Colon (tissue), 2 donors: ENCODE measurements at regions not wholly inside any gene's neighbourhood (a gene's known extent, or its start where the extent isn't known, plus 50 kb on each side); places are given as distances from the start of the nearest gene placed in this dataset.
"Not testable (repeated sequence)": the region's sequence is repeated elsewhere in the genome, so short reads cannot be mapped to it uniquely, and the experiment has no call there.

Source experiments
- FAIRE-seq: peaks from 2 replicates; lab custom pipeline; 2012; peaks lifted over from hg19 to GRCh38; lab: Jason Lieb, UNC
- donor health status: control.
- donor health status: control.

DNA sequence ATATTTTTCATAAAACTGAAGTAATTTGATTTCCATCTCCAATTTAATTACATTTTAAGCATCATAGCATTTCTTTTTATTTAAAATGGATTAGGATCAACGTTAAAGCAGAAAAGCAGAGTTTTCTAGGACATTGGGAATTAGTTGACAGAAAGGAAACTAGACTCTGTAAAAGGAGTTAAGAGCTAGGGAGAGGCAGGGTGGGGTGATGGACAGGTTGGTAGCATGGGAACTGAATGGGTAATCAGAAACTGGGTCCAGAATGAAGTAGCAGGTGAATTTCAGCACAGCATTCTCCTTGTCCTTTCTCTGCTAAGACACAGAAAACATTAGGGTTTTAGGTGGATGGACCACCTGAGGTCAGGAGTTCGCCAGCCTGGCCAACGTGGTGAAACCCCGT lies 97.6 kb downstream of the ANAPC4 start:
- no peak for FAIRE-seq

GRCh38 chr4:25477221-25477620 lies 100.2 kb downstream of the ANAPC4 start:
- no peak for FAIRE-seq

GRCh38 chr4:25481648-25482047 lies 104.6 kb downstream of the ANAPC4 start:
- FAIRE-seq = no peak

DNA sequence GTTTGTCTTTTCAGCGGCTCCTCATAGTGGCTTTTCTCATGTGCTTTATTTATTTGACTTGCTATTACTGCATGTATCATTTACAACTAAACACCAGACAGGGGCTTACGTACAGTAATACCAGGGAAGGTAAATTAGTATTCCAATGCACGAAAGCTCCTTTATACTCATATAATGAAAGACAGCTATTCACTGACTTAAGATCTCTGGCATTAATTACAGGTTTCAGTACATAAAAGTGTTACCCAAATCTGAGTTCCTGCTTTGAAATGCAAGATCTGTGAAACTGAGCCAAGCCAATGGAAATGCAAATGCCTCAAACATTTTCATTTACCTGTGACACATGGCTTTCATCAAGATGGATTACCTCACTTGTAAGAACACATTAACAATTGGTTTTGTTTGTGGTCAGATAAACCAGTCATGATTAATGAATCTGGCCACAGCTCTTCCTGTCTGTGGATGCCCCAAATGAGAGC lies 107.2 kb downstream of the ANAPC4 start:
- no peak for FAIRE-seq

- FAIRE-seq = no peak
These were observed 108.0 kb downstream of the ANAPC4 start for GRCh38 chr4:25485104-25485503.

DNA sequence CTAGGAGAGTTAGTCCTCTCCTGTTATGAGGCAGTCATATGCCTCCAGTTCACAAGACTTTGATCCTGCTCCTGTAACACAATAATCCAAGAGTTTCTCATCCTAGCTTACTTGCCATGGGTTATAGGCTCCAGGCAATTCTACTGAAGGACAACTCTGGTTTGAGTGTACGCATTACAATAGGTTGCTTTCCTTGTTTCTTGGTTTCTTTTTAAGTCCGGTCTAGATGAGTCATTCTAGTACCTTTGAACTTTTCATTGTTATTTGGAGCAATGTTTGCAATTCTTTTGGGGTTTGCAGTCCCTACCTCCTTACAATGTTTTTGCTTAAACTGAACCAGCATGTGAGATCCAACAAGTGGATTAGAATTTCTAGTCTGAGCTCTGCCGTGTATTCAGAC lies 109.1 kb downstream of the ANAPC4 start:
- FAIRE-seq = no peak

DNA sequence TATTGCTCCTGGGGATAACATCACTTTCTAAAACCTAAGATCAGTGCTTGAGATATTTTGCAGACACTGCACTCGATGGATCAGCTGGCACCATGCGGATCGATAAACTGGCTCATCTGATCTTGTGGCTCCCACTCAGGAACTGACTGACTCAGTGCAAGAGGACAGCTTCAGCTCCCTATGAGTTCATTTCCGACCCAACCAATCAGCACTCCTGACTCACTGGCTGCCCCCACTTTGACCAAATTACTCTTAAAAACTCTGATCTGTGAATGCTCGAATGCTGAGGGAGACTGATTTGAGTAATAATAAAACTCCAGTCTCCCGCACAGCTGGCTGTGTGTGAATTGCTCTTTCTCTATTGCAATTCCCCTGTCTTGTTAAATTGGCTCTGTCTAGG lies 110.1 kb downstream of the ANAPC4 start:
- no peak for FAIRE-seq

- no peak for FAIRE-seq
These were observed 112.3 kb downstream of the ANAPC4 start for GRCh38 chr4:25489253-25489797.

DNA sequence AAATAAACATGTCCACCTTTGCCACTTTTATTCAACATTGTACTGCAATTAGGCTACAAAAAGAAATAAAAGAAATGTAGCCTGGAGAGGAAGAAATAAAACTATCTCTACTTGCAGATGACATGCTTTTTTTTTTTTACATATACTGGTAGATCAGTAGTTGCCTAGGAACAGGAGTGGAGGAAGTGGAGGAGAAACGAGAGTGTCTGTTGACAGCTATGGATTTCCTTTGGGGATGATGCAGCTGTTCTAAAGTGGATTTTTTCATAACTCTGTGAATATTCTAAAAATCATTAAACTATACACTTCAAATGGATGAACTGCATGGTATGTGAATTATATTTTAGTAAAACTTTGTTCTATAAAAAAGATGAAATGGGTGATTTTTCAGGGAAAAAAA lies 116.4 kb downstream of the ANAPC4 start:
- FAIRE-seq = no peak

DNA sequence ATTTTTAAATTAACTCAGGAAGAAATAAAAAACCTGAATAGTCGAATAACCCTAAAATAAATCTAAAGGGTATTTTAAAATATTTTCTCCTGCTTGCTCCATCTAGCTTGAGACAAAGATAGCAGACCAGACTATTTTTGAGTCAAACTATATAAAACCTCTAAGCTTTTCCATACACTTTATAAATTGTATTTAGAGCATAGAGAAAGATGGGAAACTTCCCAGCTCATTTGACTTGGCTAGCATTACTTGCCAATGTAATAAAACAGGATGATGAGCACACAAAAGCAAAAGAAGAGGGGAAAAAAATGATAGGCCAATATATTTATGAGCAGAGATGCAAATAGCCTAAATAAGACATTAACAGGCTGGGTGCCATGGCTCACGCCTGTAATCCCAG lies 117.1 kb downstream of the ANAPC4 start:
- no peak for FAIRE-seq

DNA sequence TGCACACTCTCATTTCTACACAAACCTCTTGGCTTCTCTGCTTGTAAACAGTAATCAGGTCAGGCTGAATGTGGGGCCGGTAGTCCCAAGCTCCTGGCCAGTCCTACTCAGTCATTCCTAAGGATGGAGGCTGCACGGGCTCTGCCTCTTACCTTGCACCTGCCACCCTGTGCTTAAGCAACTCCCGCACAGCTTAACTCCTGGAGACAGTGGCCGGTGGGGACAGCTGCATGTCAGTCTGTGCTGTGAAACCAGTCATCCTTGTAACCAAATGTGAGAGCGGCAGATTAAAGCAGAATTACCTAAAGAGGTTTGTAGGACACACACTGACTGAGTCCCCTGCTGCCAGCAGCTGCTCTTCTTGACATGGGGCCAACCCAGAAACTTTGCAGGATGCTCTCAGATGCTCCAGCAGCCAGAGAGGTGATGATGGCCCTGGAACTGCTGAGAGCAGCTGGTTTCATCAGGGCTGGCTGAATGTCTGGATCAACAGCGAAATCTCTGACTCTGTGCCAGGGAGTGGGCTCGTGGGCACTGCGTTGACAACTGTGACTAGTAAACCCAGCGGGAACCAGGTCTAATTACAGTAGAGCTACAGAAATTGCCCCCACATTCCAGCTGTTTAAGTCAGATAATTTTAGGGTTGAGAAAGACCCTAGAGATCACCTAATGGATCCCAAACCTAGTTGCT lies 123.7 kb downstream of the ANAPC4 start:
- no peak for FAIRE-seq

- no peak for FAIRE-seq
These were observed 125.1 kb downstream of the ANAPC4 start for GRCh38 chr4:25502115-25502514.

DNA sequence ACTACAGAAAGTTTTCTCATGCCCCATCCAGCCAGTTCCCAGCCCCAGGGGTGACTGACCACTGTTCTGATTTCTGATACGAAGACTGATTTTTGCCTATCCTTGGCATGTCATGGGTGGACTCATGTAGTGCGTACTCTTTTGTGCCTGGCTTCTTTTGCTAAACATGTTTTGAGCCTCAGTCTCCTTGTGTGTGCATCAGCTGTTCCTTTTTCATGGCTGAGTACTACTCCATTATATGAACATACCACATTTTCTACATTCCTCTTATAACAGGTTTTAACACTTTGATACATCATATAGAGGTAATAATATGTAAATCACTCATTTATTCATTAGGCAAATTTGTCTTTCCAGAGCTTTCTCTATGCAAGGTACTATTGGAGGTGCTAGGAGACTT lies 126.7 kb downstream of the ANAPC4 start:
- FAIRE-seq = no peak

DNA sequence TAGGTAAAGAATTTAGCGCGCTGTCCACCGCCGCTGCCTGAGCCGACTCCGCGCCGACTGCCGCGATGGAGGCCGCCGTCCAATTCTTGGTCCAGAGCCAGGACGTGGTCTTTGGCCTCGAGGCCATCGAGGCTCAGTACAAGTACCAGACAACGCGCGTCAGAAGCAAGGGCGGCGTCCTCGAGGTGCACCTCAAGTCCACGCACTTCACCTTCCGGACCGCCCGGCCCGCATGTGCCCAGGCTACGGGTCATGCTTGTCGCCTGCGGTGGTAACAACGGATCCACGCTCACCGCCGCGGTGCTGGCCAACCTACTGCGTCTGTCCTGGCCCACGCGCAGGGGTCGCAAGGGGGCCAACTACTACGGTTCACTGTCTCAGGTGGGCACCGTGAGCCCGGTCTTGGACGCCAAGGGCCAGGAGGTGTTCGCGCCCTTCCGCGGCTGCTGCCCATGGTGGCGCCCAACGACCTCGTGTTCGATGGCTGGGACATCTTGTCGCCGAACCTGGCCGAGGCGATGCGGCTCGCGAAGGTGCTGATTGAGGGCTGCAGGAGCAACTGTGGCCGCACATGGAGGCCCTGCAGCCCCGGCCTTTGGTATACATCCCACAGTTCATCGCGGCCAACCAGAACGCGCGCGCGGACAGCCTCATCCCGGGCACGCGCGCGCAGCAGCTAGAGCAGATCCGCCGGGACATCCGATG lies 128.0 kb downstream of the ANAPC4 start:
- FAIRE-seq = no peak

- no peak for FAIRE-seq
These were observed 128.6 kb downstream of the ANAPC4 start for GRCh38 chr4:25505637-25505991.

GRCh38 chr4:25506032-25506571 lies 129.0 kb downstream of the ANAPC4 start:
- FAIRE-seq = no peak

DNA sequence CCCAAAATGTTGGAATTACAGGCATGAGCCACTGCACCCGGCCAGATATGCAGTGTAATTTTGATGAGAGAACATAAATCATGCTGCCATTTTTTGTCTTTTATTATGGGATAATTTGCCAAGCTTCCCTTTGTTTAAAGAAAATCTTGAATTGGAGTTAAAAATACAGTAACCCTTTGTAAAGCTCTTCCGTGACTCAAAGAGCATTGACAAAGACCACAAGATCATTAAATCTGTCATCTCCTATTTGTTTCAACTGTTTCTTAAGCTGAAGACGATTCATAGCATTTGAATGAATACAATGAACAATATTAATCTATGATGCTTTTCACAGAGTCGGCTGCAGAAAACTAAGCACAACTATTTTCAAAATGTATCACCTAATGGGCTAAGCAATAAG lies 132.6 kb downstream of the ANAPC4 start:
- FAIRE-seq = no peak

GRCh38 chr4:25511823-25512222 lies 134.8 kb downstream of the ANAPC4 start:
- FAIRE-seq = not testable (repeated sequence)

GRCh38 chr4:25513814-25514213 lies 136.8 kb downstream of the ANAPC4 start:
- FAIRE-seq = no peak

- FAIRE-seq = no peak
These were observed 132.2 kb upstream of the SLC34A2 start for GRCh38 chr4:25523405-25523804.

DNA sequence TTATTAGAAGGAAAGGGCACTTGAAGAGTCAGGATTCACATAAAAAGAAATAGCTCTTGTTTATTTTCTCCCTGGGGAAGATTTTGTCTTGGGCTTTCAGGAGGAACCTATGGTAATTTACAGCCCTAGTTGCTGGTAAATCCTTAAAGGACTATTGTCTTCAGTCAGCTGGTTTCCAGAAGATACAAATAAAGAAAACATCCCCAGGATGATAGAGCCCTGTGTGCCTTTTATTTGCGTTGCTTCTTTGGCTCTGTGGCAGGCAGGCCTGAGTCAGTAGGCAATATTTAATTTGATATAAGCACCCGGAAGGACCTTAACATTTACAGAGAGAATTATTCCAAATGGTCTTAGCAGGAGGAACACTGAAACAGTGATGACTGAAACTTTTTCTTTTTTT lies 131.0 kb upstream of the SLC34A2 start:
- no peak for FAIRE-seq

- no peak for FAIRE-seq
These were observed 129.8 kb upstream of the SLC34A2 start for GRCh38 chr4:25525896-25526295.

DNA sequence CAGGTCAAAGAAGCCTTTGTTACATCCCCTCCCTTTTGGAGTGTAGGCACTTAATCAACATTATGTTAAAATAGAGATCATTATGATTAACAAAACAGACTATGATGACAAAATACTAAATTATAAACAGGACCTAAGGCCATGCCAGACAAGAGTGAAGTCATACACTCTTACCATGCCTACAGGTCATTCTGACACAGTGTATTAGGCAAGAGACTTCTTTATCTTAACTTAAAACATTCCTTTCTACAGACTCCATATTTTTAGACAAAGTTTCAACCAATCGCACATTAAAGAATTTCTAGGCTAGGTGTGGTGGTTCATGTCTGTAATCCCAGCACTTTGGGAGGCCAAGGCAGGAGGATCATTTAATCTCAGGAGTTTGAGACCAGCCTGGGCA lies 128.6 kb upstream of the SLC34A2 start:
- FAIRE-seq = no peak
